ENCODE measurements at regions not wholly inside any gene's neighbourhood (a gene's known extent, or its start where the extent isn't known, plus 50 kb on each side); places are given as distances from the start of the nearest gene placed in this dataset.
A peak's percentile ranks its signal among the peaks of the same experiment; 100 is the strongest.

- no peak overlapping the region for H2BK15ac ChIP-seq (ENCODE audit: low read depth, low read length)
- H3K9ac ChIP-seq (ENCODE audit: low read depth, low read length), result no peak overlapping the region; the same call in 1 of the 2 replicates
- in situ Hi-C loops (cut with MboI; ENCODE audit: low sequenced_read_pairs), result no loop called here
- no peak overlapping the region for H2AK5ac ChIP-seq (ENCODE audit: low read depth, low read length)
- H3K14ac ChIP-seq (replicated peaks; ENCODE audit: low read depth, low read length), result no peak overlapping the region
- no peaks in the 10 kb centered on the region for H3K79me1 ChIP-seq (ENCODE audit: low read depth in 1 of 2, low read length in 2 of 2)
- peak overlapping the region; percentile 57 for H3K4ac ChIP-seq (ENCODE audit: low read depth, low read length)
- H3K18ac ChIP-seq (ENCODE audit: low read depth, low read length), result no peak overlapping the region
- H3K27ac ChIP-seq (ENCODE audit: insufficient read depth, low read length), result no peak overlapping the region
- H3K4me1 ChIP-seq (ENCODE audit: control insufficient read depth, insufficient read depth, low read length), result peaks cover 3% of the 10 kb centered on the region; the same call in 1 of the 2 replicates
- H3K27me3 ChIP-seq (ENCODE audit: control insufficient read depth, insufficient read depth, low read length), result no peaks in the 10 kb centered on the region
- H3K23ac ChIP-seq (ENCODE audit: low read depth, low read length), result no peak overlapping the region
- H4K8ac ChIP-seq (ENCODE audit: low read depth in 2 of 2, low read length in 2 of 2), result no peak overlapping the region
- POLR2A ChIA-PET (ENCODE audit: unreplicated experiment), result no interaction called here
- peaks cover 3% of the 10 kb centered on the region; the same call in 1 of the 2 replicates for H3K9me1 ChIP-seq (ENCODE audit: insufficient read depth, low read length)
- peak overlapping the region; percentile 77 for H2BK120ac ChIP-seq (ENCODE audit: low read depth, low read length)
- no peaks in the 10 kb centered on the region for H4K20me1 ChIP-seq (ENCODE audit: insufficient read depth, low read length)
- no peak overlapping the region for H2AK9ac ChIP-seq (replicated peaks; ENCODE audit: low read depth, low read length, poor library complexity)
- H3K9me3 ChIP-seq (ENCODE audit: control insufficient read depth, insufficient read depth, low read length), result no peaks in the 10 kb centered on the region
- no TSS peak for BruUV-seq (replicated peaks)
- H3K4me2 ChIP-seq (ENCODE audit: low read depth, low read length), result no peak overlapping the region
- CTCF ChIA-PET, result interaction anchor here (0.5 kb wide), 1 partner anchor 717 kb away, joined by 3 read pairs; no protein-coding TSS in a partner anchor
- H3K36me3 ChIP-seq (ENCODE audit: control insufficient read depth, insufficient read depth, low read length), result no peaks in the 10 kb centered on the region
- ATAC-seq (ENCODE audit: low read depth) (no peak), DNase-seq (no peak)
- dilution Hi-C loops (cut with HindIII; ENCODE audit: low sequenced_read_pairs, unreplicated experiment), result no loop called here
- H3K56ac ChIP-seq (ENCODE audit: extremely low read depth, insufficient read depth, low read length), result no peak overlapping the region
- H2BK5ac ChIP-seq (ENCODE audit: low read depth, low read length, poor library complexity, severe bottlenecking), result no peak overlapping the region
- H3K4me3 ChIP-seq (ENCODE audit: insufficient read depth, low read depth, low read length), result no peak overlapping the region
- peak overlapping the region; percentile 84; the same call in 1 of the 2 replicates for H2BK20ac ChIP-seq (ENCODE audit: low read depth, low read length)
- no peak overlapping the region for H2AFZ ChIP-seq (replicated peaks; ENCODE audit: low read length, poor library complexity)
- WGBS, 2 experiments (ENCODE audit: extremely low coverage in 2 of 2, insufficient read length in 1 of 2), result no CpG with 5 or more reads among the region's 1 CpG
- no peak overlapping the region for H4K5ac ChIP-seq (ENCODE audit: low read depth, low read length)
- intact Hi-C loops (cut with micrococcal nuclease), result no loop called here
- TF ChIP-seq, protein P1, sequence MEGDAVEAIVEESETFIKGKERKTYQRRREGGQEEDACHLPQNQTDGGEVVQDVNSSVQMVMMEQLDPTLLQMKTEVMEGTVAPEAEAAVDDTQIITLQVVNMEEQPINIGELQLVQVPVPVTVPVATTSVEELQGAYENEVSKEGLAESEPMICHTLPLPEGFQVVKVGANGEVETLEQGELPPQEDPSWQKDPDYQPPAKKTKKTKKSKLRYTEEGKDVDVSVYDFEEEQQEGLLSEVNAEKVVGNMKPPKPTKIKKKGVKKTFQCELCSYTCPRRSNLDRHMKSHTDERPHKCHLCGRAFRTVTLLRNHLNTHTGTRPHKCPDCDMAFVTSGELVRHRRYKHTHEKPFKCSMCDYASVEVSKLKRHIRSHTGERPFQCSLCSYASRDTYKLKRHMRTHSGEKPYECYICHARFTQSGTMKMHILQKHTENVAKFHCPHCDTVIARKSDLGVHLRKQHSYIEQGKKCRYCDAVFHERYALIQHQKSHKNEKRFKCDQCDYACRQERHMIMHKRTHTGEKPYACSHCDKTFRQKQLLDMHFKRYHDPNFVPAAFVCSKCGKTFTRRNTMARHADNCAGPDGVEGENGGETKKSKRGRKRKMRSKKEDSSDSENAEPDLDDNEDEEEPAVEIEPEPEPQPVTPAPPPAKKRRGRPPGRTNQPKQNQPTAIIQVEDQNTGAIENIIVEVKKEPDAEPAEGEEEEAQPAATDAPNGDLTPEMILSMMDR (conservative IDR thresholded peaks at IDR 0.05; ENCODE audit: low read depth, low read length), result no peak
- TF ChIP-seq USF2 (IDR thresholded peaks at IDR 0.05; ENCODE audit: low read depth, low read length) (no peak), FOS (IDR thresholded peaks at IDR 0.05; ENCODE audit: low read depth, low read length) (no peak), POLR2A (IDR thresholded peaks at IDR 0.05; ENCODE audit: low read depth, low read length) (no peak), RCOR1 (IDR thresholded peaks at IDR 0.05; ENCODE audit: insufficient replicate concordance, low read length) (no peak)
- H4K91ac ChIP-seq (ENCODE audit: insufficient read depth, low read depth, low read length), result peak overlapping the region; percentile 31; the same call in 1 of the 2 replicates
These were observed 66.2 kb downstream of the DRD1 start for GRCh38 chr5:175377816-175378215.
